ENCODE measurements at regions not wholly inside any gene's neighbourhood (a gene's known extent, or its start where the extent isn't known, plus 50 kb on each side); places are given as distances from the start of the nearest gene placed in this dataset.

DNA sequence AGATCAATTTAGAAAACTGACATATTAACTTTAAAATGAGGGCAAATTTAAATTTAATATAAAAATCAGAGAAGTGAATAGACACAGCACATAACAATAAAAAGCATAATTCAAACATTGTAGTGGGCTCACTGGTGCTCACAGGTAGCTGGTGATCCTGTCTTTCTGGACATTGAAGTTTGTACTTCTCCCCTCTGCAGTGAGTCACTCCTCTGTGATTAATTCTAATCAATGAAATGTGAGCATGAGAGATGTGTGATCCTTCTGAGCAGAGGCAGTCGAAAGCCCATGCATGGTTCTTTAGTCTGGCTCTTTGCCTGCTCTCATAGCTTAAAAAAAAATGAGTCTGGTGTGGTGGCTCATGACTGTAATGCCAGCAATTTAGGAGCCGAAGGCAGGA is 59.0 kb upstream of the RERGL start:
- TF ChIP-seq, protein P1, sequence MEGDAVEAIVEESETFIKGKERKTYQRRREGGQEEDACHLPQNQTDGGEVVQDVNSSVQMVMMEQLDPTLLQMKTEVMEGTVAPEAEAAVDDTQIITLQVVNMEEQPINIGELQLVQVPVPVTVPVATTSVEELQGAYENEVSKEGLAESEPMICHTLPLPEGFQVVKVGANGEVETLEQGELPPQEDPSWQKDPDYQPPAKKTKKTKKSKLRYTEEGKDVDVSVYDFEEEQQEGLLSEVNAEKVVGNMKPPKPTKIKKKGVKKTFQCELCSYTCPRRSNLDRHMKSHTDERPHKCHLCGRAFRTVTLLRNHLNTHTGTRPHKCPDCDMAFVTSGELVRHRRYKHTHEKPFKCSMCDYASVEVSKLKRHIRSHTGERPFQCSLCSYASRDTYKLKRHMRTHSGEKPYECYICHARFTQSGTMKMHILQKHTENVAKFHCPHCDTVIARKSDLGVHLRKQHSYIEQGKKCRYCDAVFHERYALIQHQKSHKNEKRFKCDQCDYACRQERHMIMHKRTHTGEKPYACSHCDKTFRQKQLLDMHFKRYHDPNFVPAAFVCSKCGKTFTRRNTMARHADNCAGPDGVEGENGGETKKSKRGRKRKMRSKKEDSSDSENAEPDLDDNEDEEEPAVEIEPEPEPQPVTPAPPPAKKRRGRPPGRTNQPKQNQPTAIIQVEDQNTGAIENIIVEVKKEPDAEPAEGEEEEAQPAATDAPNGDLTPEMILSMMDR (IDR thresholded peaks at IDR 0.05; ENCODE audit: low read depth, low read length), result no peak
- no peak for TF ChIP-seq EZH2phosphoT487 (IDR thresholded peaks at IDR 0.05; ENCODE audit: low read depth)
